Activated T-helper 2 cell treated with anti-CD3 and anti-CD28 coated beads, Interferon-gamma antibody, Interleukin-2, Interleukin-4, amounts not matched to agents 10 μg/mL and 5 μg/mL and 100 μg/mL, durations not matched to agents 14 hours and 24 hours and 36 hours (primary cell): ENCODE measurements at regions not wholly inside any gene's neighbourhood (a gene's known extent, or its start where the extent isn't known, plus 50 kb on each side); places are given as distances from the start of the nearest gene placed in this dataset.

Source experiments
- DNase-seq: peaks from one replicate; pipeline ENCODE4 v3.0.0; 2021; ENCODE audit warnings: low spot score
- H3K27ac Mint-ChIP-seq: one replicate; pipeline ENCODE4 v1.8.0; 2021; ENCODE audit warnings: mixed read lengths
- H3K27me3 Mint-ChIP-seq: one replicate; pipeline ENCODE4 v1.8.0; 2021; ENCODE audit warnings: low read depth, mixed read lengths
- H3K36me3 Mint-ChIP-seq: one replicate; pipeline ENCODE4 v1.8.0; 2021; ENCODE audit warnings: low read depth, mixed read lengths
- H3K4me1 Mint-ChIP-seq: one replicate; pipeline ENCODE4 v1.8.0; 2021; ENCODE audit warnings: low read depth, mixed read lengths
- H3K4me3 Mint-ChIP-seq: one replicate; pipeline ENCODE4 v1.8.0; 2021; ENCODE audit warnings: low read depth, mild to moderate bottlenecking, moderate library complexity, mixed read lengths
- H3K9me3 Mint-ChIP-seq: one replicate; pipeline ENCODE4 v1.8.0; 2021; ENCODE audit warnings: mixed read lengths
- intact Hi-C: fragments of 100-400 bp; cut with micrococcal nuclease; formaldehyde crosslinking; loops from one replicate; pipeline ENCODE4 v1.15.1; 2023

DNA sequence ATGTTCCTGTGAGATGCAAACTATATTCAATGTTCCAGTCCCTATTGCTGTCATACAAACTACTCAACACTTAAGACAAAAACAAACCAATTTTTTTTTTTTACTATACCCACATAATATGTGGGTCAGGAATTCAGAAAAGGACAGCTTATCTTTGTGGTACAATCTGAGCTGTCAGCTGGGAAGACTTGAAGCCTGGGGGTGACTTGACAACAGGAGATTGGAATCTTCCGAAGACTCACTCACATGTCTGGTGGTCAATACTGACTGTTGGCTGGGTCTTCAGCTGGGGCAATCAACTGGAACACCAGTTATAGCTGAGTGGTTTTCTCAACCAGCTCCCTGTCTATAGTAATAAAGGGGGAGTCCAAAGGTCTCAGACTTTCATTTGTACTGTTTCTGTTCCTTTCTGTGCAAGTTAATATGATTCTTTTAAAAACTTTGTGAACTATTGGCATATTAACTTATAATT is 81.7 kb upstream of the ATP1B1 start:
- Mint-ChIP-seq H3K27ac (no peak overlapping the region), H3K27me3 (peaks cover 11% of the 10 kb centered on the region), H3K4me1 (no peaks in the 10 kb centered on the region), H3K36me3 (no peaks in the 10 kb centered on the region), H3K4me3 (no peak overlapping the region), H3K9me3 (no peaks in the 10 kb centered on the region)
- intact Hi-C loops = no loop called here
- no peak for DNase-seq

- intact Hi-C loops = no loop called here
- Mint-ChIP-seq H3K27me3 (peaks cover 14% of the 10 kb centered on the region), H3K4me1 (no peaks in the 10 kb centered on the region), H3K9me3 (no peaks in the 10 kb centered on the region), H3K27ac (no peak overlapping the region), H3K36me3 (no peaks in the 10 kb centered on the region), H3K4me3 (no peak overlapping the region)
- DNase-seq = no peak
These were observed 81.1 kb upstream of the ATP1B1 start for GRCh38 chr1:169025412-169025811.

- no peaks in the 10 kb centered on the region for H3K4me1 Mint-ChIP-seq
- no peak for DNase-seq
- H3K36me3 Mint-ChIP-seq = no peaks in the 10 kb centered on the region
- H3K27ac Mint-ChIP-seq = no peak overlapping the region
- H3K4me3 Mint-ChIP-seq = no peak overlapping the region
- peaks cover 10% of the 10 kb centered on the region for H3K27me3 Mint-ChIP-seq
- H3K9me3 Mint-ChIP-seq = no peaks in the 10 kb centered on the region
- intact Hi-C loops = no loop called here
These were observed 78.7 kb upstream of the ATP1B1 start for GRCh38 chr1:169027607-169028320.

DNA sequence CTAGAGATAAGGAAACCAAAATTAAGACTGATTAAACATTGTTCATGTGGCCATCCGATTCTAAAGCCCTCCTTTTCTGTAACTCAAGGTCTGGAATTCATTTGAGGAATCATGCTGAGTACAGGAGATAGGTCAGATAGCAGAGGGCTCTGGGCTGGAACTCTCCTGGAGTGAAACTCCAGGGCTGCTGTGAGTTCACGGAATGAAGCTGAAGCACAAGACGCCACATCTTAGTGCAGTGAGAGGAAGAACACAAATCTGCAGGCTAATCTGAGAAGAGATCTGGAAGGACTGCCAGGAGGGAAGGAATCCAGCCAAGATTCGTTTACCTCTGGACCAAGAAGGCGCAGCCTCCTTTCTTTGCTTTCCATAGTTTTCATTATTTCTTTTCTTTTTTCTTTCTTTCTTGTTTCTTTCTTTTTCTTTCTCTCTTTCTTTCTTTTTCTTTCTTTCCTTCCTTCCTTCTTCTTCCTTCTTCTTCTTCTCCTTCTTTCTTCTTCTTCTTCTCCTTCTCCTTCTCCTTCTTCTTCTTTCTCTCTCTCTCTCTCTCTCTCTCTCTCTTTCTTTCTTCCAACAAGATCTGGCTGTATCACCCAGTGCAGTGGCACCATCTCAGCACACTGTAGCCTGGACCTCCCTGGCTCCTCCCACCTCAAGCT is 74.8 kb upstream of the ATP1B1 start:
- intact Hi-C loops = no loop called here
- H3K27ac Mint-ChIP-seq = no peak overlapping the region
- peaks cover 3% of the 10 kb centered on the region for H3K27me3 Mint-ChIP-seq
- H3K36me3 Mint-ChIP-seq = peaks cover 6% of the 10 kb centered on the region
- H3K9me3 Mint-ChIP-seq = peaks cover 8% of the 10 kb centered on the region
- H3K4me3 Mint-ChIP-seq = no peak overlapping the region
- no peak for DNase-seq
- no peaks in the 10 kb centered on the region for H3K4me1 Mint-ChIP-seq

GRCh38 chr1:169041366-169041765 is 65.1 kb upstream of the ATP1B1 start:
- intact Hi-C loops = no loop called here
- H3K27me3 Mint-ChIP-seq = peaks cover 2% of the 10 kb centered on the region

GRCh38 chr1:169042377-169042776 is 64.1 kb upstream of the ATP1B1 start:
- intact Hi-C loops = no loop called here
- Mint-ChIP-seq H3K4me3 (no peak overlapping the region), H3K27ac (no peak overlapping the region), H3K4me1 (peaks cover 44% of the 10 kb centered on the region), H3K9me3 (peaks cover 28% of the 10 kb centered on the region), H3K27me3 (no peaks in the 10 kb centered on the region), H3K36me3 (peaks cover 6% of the 10 kb centered on the region)
- no peak for DNase-seq

More at GRCh38 chr1:169041366-169041765, 65.1 kb upstream of the ATP1B1 start:
- no peak overlapping the region for H3K4me3 Mint-ChIP-seq
- H3K4me1 Mint-ChIP-seq = peaks cover 34% of the 10 kb centered on the region
- peaks cover 13% of the 10 kb centered on the region for H3K36me3 Mint-ChIP-seq
- no peak overlapping the region for H3K27ac Mint-ChIP-seq
- peaks cover 37% of the 10 kb centered on the region for H3K9me3 Mint-ChIP-seq
- DNase-seq = no peak

GRCh38 chr1:169043823-169044222 is 62.7 kb upstream of the ATP1B1 start:
- Mint-ChIP-seq H3K4me3 (no peak overlapping the region), H3K4me1 (peaks cover 58% of the 10 kb centered on the region), H3K9me3 (peaks cover 14% of the 10 kb centered on the region), H3K36me3 (peaks cover 6% of the 10 kb centered on the region), H3K27ac (peak overlapping the region; percentile 67), H3K27me3 (no peaks in the 10 kb centered on the region)
- DNase-seq = no peak
- intact Hi-C loops = no loop called here

GRCh38 chr1:169044296-169044695 is 62.2 kb upstream of the ATP1B1 start:
- peaks cover 9% of the 10 kb centered on the region for H3K9me3 Mint-ChIP-seq
- H3K4me1 Mint-ChIP-seq = peaks cover 63% of the 10 kb centered on the region
- peak overlapping the region; percentile 17 for H3K4me3 Mint-ChIP-seq
- H3K27me3 Mint-ChIP-seq = no peaks in the 10 kb centered on the region
- peaks cover 6% of the 10 kb centered on the region for H3K36me3 Mint-ChIP-seq
- DNase-seq = peak; percentile 43
- H3K27ac Mint-ChIP-seq = peak overlapping the region; percentile 74
- intact Hi-C loops = no loop called here

- no peak for DNase-seq
These were observed 61.5 kb upstream of the ATP1B1 start for GRCh38 chr1:169044971-169045370.

GRCh38 chr1:169046671-169047070 is 59.8 kb upstream of the ATP1B1 start:
- no peak overlapping the region for H3K4me3 Mint-ChIP-seq
- H3K9me3 Mint-ChIP-seq = peaks cover 3% of the 10 kb centered on the region

More at GRCh38 chr1:169044971-169045370, 61.5 kb upstream of the ATP1B1 start:
- H3K36me3 Mint-ChIP-seq = peaks cover 6% of the 10 kb centered on the region
- peaks cover 69% of the 10 kb centered on the region for H3K4me1 Mint-ChIP-seq
- no peaks in the 10 kb centered on the region for H3K27me3 Mint-ChIP-seq
- H3K9me3 Mint-ChIP-seq = peaks cover 4% of the 10 kb centered on the region
- intact Hi-C loops = loop anchor here (5.0 kb wide), 3 partner anchors 62 to 847 kb away; partner anchors contain the start of genes ATP1B1, BLZF1, NME7 and SCYL3
- peak overlapping the region; percentile 58 for H3K27ac Mint-ChIP-seq
- peak overlapping the region; percentile 5 for H3K4me3 Mint-ChIP-seq

DNA sequence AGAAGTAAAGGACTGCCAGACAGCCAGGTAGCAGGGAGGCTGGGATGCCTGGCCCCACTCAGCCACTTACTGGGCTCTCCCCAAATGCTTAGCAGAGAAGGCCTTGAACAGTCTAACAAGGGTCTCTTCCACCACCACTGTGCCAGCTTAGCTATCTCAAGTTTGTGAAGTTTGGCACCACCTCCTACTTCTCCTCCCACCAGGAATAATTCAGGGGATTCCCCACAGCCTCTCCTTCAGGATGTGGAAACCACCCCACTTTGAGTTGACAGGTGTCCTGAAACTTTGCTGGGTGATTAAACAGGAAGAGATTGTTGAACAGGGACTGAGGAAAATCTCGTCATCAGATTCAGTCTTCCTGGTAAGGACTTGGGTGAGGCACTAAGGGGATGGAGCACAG is 59.4 kb upstream of the ATP1B1 start:
- Mint-ChIP-seq H3K27ac (no peak overlapping the region), H3K9me3 (no peaks in the 10 kb centered on the region), H3K36me3 (peaks cover 6% of the 10 kb centered on the region), H3K27me3 (no peaks in the 10 kb centered on the region), H3K4me3 (no peak overlapping the region), H3K4me1 (peaks cover 68% of the 10 kb centered on the region)
- intact Hi-C loops = loop anchor here (5.0 kb wide), 3 partner anchors 60 to 845 kb away; partner anchors contain the start of genes ATP1B1, BLZF1, NME7 and SCYL3
- DNase-seq = no peak

More at GRCh38 chr1:169046671-169047070, 59.8 kb upstream of the ATP1B1 start:
- no peak for DNase-seq
- intact Hi-C loops = loop anchor here (5.0 kb wide), 3 partner anchors 61 to 846 kb away; partner anchors contain the start of genes ATP1B1, BLZF1, NME7 and SCYL3
- Mint-ChIP-seq H3K36me3 (peaks cover 6% of the 10 kb centered on the region), H3K27me3 (no peaks in the 10 kb centered on the region), H3K27ac (no peak overlapping the region), H3K4me1 (peaks cover 70% of the 10 kb centered on the region)

DNA sequence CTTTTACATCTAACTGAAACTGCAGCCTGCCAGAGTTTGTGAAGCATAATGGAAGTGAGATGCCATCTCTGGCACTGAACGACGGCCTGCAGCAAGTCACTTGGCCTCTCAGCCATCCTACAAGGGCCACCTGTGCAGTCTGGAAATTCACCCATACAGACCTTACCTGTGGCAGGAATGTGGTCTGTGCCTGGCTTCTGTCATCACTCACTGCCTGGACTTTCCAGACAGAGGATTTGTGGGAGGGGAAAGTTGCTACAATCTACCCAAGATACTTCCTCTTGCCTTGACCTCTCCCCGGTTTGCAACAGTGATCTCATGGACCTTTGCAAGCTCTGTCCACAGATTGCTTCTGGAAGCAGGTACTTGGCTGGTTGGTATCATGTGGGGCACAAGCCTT is 58.4 kb upstream of the ATP1B1 start:
- no peak for DNase-seq
- intact Hi-C loops = loop anchor here (2.0 to 5.0 kb wide), 5 partner anchors 35 to 844 kb away; partner anchors contain the start of genes ATP1B1, BLZF1, NME7 and SCYL3
- H3K9me3 Mint-ChIP-seq = no peaks in the 10 kb centered on the region
- peaks cover 6% of the 10 kb centered on the region for H3K36me3 Mint-ChIP-seq
- H3K4me3 Mint-ChIP-seq = no peak overlapping the region
- H3K27ac Mint-ChIP-seq = peak overlapping the region; percentile 64
- H3K27me3 Mint-ChIP-seq = no peaks in the 10 kb centered on the region
- peaks cover 69% of the 10 kb centered on the region for H3K4me1 Mint-ChIP-seq
